SK-N-SH treated with all-trans-retinoic acid at 6 μM for 48 hours (cell line): ENCODE measurements at regions not wholly inside any gene's neighbourhood (a gene's known extent, or its start where the extent isn't known, plus 50 kb on each side); places are given as distances from the start of the nearest gene placed in this dataset.

Source experiments
- PPARA ChIP-seq: fragments of 250-450 bp; sonication (Bioruptor Pico); IDR thresholded peaks from 2 replicates; pipeline ENCODE4 v1.5.0; 2020; ENCODE audit warnings: mild to moderate bottlenecking, borderline replicate concordance
- TF ChIP-seq, protein P1 (sequence below): fragments of 250-450 bp; sonication (Bioruptor Pico); IDR thresholded peaks from 2 replicates; pipeline ENCODE4 v1.5.0; 2020; ENCODE audit warnings: mild to moderate bottlenecking, moderate library complexity

DNA sequence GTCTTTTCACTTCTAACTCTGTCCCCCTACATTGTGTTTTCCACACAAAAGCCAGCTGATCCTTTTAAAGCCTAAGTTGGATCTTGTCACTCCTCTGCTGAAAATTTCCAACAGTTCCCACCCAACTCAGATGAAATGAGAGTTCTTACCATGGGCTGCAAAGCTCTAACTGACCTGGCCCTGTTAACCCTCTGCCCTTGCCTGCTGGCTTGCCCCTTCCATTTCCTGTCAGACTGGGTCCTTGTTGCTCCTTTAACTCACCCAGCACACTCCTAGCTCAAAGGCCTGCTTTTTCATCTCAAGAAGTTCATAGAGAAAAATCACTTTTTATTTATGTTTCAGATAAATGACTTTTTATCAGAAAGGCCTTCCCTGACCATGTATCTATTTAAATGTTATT lies 66.5 kb upstream of the HEY2 start:
- TF ChIP-seq PPARA: no peak
- TF ChIP-seq, protein P1, sequence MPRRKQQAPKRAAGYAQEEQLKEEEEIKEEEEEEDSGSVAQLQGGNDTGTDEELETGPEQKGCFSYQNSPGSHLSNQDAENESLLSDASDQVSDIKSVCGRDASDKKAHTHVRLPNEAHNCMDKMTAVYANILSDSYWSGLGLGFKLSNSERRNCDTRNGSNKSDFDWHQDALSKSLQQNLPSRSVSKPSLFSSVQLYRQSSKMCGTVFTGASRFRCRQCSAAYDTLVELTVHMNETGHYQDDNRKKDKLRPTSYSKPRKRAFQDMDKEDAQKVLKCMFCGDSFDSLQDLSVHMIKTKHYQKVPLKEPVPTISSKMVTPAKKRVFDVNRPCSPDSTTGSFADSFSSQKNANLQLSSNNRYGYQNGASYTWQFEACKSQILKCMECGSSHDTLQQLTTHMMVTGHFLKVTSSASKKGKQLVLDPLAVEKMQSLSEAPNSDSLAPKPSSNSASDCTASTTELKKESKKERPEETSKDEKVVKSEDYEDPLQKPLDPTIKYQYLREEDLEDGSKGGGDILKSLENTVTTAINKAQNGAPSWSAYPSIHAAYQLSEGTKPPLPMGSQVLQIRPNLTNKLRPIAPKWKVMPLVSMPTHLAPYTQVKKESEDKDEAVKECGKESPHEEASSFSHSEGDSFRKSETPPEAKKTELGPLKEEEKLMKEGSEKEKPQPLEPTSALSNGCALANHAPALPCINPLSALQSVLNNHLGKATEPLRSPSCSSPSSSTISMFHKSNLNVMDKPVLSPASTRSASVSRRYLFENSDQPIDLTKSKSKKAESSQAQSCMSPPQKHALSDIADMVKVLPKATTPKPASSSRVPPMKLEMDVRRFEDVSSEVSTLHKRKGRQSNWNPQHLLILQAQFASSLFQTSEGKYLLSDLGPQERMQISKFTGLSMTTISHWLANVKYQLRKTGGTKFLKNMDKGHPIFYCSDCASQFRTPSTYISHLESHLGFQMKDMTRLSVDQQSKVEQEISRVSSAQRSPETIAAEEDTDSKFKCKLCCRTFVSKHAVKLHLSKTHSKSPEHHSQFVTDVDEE (CRISPR knock-in tag): no peak
